Neural progenitor cell (in vitro differentiated cells): ENCODE measurements at regions not wholly inside any gene's neighbourhood (a gene's known extent, or its start where the extent isn't known, plus 50 kb on each side); places are given as distances from the start of the nearest gene placed in this dataset.

ENCODE experiments used
- DNase-seq: peaks from one replicate; pipeline ENCODE4 v3.0.0-alpha.2; 2016; ENCODE audit warnings: low spot score
- H2AFZ ChIP-seq: fragments of 200-600 bp; sonication (generic); replicated peaks from 2 replicates; pipeline ENCODE4 v1.6.1; 2016; ENCODE audit warnings: antibody characterized with exemption
- H3F3A ChIP-seq: fragments of 200-600 bp; sonication (generic); 2 replicates; pipeline ENCODE4 v1.6.1; 2016; ENCODE audit warnings: antibody characterized with exemption, low read depth
- H3K27ac ChIP-seq: fragments of 200-600 bp; sonication (generic); 2 replicates; pipeline ENCODE4 v1.5.1; 2016; ENCODE audit warnings: mild to moderate bottlenecking
- H3K27me3 ChIP-seq: fragments of 200-600 bp; sonication (generic); 2 replicates; pipeline ENCODE4 v1.6.1; 2016; ENCODE audit warnings: mild to moderate bottlenecking, moderate library complexity
- H3K36me3 ChIP-seq: fragments of 200-600 bp; sonication (generic); 2 replicates; pipeline ENCODE4 v1.5.1; 2016
- H3K4me1 ChIP-seq: fragments of 200-600 bp; sonication (generic); 2 replicates; pipeline ENCODE4 v1.6.1; 2016; ENCODE audit warnings: mixed run types
- H3K4me2 ChIP-seq: fragments of 200-600 bp; sonication (generic); 2 replicates; pipeline ENCODE4 v1.6.1; 2016
- H3K4me3 ChIP-seq: fragments of 200-600 bp; sonication (generic); 2 replicates; pipeline ENCODE4 v1.5.1; 2016
- H3K79me2 ChIP-seq: fragments of 200-600 bp; sonication (generic); 2 replicates; pipeline ENCODE4 v1.6.1; 2016; ENCODE audit warnings: low read depth
- H3K9ac ChIP-seq: fragments of 200-600 bp; sonication (generic); 2 replicates; pipeline ENCODE4 v1.6.1; 2016
- H3K9me3 ChIP-seq: fragments of 200-600 bp; sonication (generic); 2 replicates; pipeline ENCODE4 v1.5.1; 2016; ENCODE audit warnings: low read depth
- H4K20me1 ChIP-seq: fragments of 200-600 bp; sonication (generic); 2 replicates; pipeline ENCODE4 v1.6.1; 2016; ENCODE audit warnings: low read depth
- H3K27ac Mint-ChIP-seq: 3 replicates; pipeline ENCODE4 v1.8.0; 2021; ENCODE audit warnings: mixed read lengths
- H3K27me3 Mint-ChIP-seq: 2 replicates; pipeline ENCODE4 v1.8.0; 2022; ENCODE audit warnings: low read depth, mild to moderate bottlenecking, inconsistent platforms, moderate library complexity, mixed read lengths; ENCODE audit not compliant: insufficient read depth
- H3K36me3 Mint-ChIP-seq: 3 replicates; pipeline ENCODE4 v1.8.0; 2021; ENCODE audit warnings: mixed read lengths
- H3K4me1 Mint-ChIP-seq: 3 replicates; pipeline ENCODE4 v1.8.0; 2021; ENCODE audit warnings: mixed read lengths
- H3K4me3 Mint-ChIP-seq: 3 replicates; pipeline ENCODE4 v1.8.0; 2021; ENCODE audit warnings: mild to moderate bottlenecking, moderate library complexity, mixed read lengths
- H3K9me3 Mint-ChIP-seq: 3 replicates; pipeline ENCODE4 v1.8.0; 2020; ENCODE audit warnings: mixed read lengths
- EZH2 ChIP-seq: fragments of 200-600 bp; sonication (generic); IDR thresholded peaks from 2 replicates; pipeline ENCODE4 v1.6.1; 2017; ENCODE audit warnings: antibody characterized with exemption, mild to moderate bottlenecking, moderate library complexity
- EZH2phosphoT487 ChIP-seq: fragments of 200-600 bp; sonication (generic); IDR thresholded peaks from 2 replicates; pipeline ENCODE4 v1.6.1; 2017; ENCODE audit warnings: antibody characterized with exemption
- TF ChIP-seq, protein P1 (sequence below): fragments of 200-600 bp; sonication (generic); IDR thresholded peaks from 2 replicates; pipeline ENCODE4 v1.5.1; 2017; ENCODE audit warnings: antibody characterized with exemption, mild to moderate bottlenecking

DNA sequence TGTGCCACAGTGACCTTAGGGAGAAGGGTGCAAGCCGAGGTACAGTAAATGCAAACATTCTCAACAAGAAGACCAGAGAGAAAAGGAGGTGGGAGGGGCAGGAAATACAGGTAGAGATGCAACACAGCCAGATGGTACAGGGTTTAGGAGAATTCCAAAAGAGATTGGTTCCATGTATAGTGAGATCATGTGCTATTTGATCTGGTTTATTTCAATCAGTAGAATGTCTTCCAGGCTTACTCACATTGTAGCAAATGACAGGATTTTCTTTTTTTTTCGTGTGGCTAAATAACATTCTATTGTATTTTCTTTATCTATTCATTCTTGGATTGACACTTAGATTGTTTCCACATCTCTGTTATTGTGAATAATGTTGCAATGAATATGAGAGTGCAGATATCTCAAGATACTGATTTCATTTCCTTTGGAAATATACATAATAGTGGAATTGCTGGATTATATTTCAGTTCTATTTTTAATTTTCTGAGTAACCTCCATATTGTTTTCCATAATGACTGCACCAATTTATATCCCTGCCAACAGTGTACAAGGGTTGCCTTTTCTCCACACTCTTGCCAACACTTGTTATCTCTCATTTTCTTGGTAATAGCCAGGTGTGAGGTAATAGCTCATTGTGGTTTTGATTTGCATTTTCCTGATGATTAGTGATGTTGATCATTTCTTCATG is 107.8 kb upstream of the GAS1 start:
- H3K4me3 Mint-ChIP-seq: no peak overlapping the region
- H3K9me3 Mint-ChIP-seq: no peaks in the 10 kb centered on the region
- no peak overlapping the region for H2AFZ ChIP-seq
- no peak overlapping the region for H3K4me2 ChIP-seq
- H3K4me1 Mint-ChIP-seq: no peaks in the 10 kb centered on the region
- no peak overlapping the region for H3K27ac Mint-ChIP-seq
- no peaks in the 10 kb centered on the region for H3K36me3 ChIP-seq
- DNase-seq: no peak
- no peak overlapping the region for H3K27ac ChIP-seq
- no peaks in the 10 kb centered on the region for H3K79me2 ChIP-seq
- H3K27me3 ChIP-seq: no peaks in the 10 kb centered on the region
- H3K4me3 ChIP-seq: no peak overlapping the region
- no peak overlapping the region for H3K9ac ChIP-seq
- no peaks in the 10 kb centered on the region for H3K4me1 ChIP-seq
- no peaks in the 10 kb centered on the region for H3K9me3 ChIP-seq
- no peaks in the 10 kb centered on the region for H3F3A ChIP-seq
- no peak for TF ChIP-seq EZH2phosphoT487
- TF ChIP-seq, protein P1, sequence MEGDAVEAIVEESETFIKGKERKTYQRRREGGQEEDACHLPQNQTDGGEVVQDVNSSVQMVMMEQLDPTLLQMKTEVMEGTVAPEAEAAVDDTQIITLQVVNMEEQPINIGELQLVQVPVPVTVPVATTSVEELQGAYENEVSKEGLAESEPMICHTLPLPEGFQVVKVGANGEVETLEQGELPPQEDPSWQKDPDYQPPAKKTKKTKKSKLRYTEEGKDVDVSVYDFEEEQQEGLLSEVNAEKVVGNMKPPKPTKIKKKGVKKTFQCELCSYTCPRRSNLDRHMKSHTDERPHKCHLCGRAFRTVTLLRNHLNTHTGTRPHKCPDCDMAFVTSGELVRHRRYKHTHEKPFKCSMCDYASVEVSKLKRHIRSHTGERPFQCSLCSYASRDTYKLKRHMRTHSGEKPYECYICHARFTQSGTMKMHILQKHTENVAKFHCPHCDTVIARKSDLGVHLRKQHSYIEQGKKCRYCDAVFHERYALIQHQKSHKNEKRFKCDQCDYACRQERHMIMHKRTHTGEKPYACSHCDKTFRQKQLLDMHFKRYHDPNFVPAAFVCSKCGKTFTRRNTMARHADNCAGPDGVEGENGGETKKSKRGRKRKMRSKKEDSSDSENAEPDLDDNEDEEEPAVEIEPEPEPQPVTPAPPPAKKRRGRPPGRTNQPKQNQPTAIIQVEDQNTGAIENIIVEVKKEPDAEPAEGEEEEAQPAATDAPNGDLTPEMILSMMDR: no peak
- TF ChIP-seq EZH2: no peak
- H3K27me3 Mint-ChIP-seq: peaks cover 2% of the 10 kb centered on the region
- no peaks in the 10 kb centered on the region for H4K20me1 ChIP-seq
- H3K36me3 Mint-ChIP-seq: no peaks in the 10 kb centered on the region

DNA sequence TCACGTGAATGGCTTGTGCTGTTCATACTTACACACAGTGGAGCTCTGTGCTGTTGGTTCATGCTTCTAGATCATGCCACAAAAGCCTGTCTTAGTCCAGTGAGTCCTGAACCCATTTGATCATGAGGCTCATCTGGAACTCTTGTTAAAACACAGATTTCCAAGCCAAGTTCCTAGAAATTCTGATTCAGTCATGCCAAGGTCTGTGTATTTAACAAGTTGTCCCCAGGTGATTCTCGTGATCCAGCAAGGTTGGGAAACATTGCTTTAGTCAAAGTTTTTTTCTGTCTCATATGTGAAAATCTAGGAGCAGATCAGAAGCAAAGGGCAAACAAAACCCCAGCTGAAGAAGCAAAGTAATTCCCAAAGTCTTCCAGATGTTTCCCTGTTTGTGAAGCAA is 112.5 kb upstream of the GAS1 start:
- H2AFZ ChIP-seq: no peak overlapping the region

DNA sequence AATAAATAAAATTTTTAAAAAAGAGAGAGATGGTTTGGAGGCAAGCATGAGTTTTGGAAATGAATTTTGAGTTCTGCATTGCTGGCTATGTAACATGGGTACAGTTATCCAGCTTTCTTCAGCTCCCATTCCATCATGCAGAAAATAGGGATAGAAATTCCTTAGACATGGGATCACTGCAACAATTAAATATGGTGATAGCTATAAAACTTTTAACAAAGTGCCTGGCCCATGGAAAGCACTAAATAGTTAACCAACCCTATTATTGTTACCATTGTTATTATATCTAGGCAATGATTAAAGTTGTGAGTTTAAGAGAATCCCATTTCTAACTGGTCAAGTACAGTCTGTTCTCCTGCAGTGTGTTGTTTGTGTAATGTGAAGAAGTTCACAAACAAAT is 115.4 kb upstream of the GAS1 start:
- H3K27ac ChIP-seq: no peak overlapping the region
- H3F3A ChIP-seq: no peaks in the 10 kb centered on the region
- Mint-ChIP-seq H3K27me3 (peaks cover 2% of the 10 kb centered on the region), H3K36me3 (no peaks in the 10 kb centered on the region), H3K4me3 (no peak overlapping the region), H3K27ac (no peak overlapping the region), H3K9me3 (no peaks in the 10 kb centered on the region), H3K4me1 (no peaks in the 10 kb centered on the region)
- H3K9me3 ChIP-seq: no peaks in the 10 kb centered on the region
- no peaks in the 10 kb centered on the region for H3K36me3 ChIP-seq
- no peak overlapping the region for H3K4me2 ChIP-seq
- no peaks in the 10 kb centered on the region for H3K4me1 ChIP-seq
- H3K9ac ChIP-seq: no peak overlapping the region
- DNase-seq: no peak
- TF ChIP-seq EZH2phosphoT487 (no peak), EZH2 (no peak)
- TF ChIP-seq, protein P1: no peak
- H3K4me3 ChIP-seq: no peak overlapping the region
- no peak overlapping the region for H2AFZ ChIP-seq
- H4K20me1 ChIP-seq: no peaks in the 10 kb centered on the region
- H3K27me3 ChIP-seq: no peaks in the 10 kb centered on the region
- H3K79me2 ChIP-seq: no peaks in the 10 kb centered on the region

More for the DNA sequence above, 112.5 kb upstream of the GAS1 start:
- Histone ChIP-seq H3K27ac (no peak overlapping the region), H3K4me3 (no peak overlapping the region), H3F3A (no peaks in the 10 kb centered on the region), H3K9ac (no peak overlapping the region), H4K20me1 (no peaks in the 10 kb centered on the region), H3K4me1 (no peaks in the 10 kb centered on the region), H3K27me3 (no peaks in the 10 kb centered on the region), H3K4me2 (no peak overlapping the region), H3K9me3 (no peaks in the 10 kb centered on the region), H3K36me3 (no peaks in the 10 kb centered on the region), H3K79me2 (no peaks in the 10 kb centered on the region)
- Mint-ChIP-seq H3K27ac (no peak overlapping the region), H3K4me1 (no peaks in the 10 kb centered on the region), H3K27me3 (peaks cover 2% of the 10 kb centered on the region), H3K4me3 (no peak overlapping the region), H3K36me3 (no peaks in the 10 kb centered on the region), H3K9me3 (no peaks in the 10 kb centered on the region)
- DNase-seq: no peak
- TF ChIP-seq, protein P1: no peak
- TF ChIP-seq EZH2 (no peak), EZH2phosphoT487 (no peak)
